ENCODE measurements at regions not wholly inside any gene's neighbourhood (a gene's known extent, or its start where the extent isn't known, plus 50 kb on each side); places are given as distances from the start of the nearest gene placed in this dataset.

DNA sequence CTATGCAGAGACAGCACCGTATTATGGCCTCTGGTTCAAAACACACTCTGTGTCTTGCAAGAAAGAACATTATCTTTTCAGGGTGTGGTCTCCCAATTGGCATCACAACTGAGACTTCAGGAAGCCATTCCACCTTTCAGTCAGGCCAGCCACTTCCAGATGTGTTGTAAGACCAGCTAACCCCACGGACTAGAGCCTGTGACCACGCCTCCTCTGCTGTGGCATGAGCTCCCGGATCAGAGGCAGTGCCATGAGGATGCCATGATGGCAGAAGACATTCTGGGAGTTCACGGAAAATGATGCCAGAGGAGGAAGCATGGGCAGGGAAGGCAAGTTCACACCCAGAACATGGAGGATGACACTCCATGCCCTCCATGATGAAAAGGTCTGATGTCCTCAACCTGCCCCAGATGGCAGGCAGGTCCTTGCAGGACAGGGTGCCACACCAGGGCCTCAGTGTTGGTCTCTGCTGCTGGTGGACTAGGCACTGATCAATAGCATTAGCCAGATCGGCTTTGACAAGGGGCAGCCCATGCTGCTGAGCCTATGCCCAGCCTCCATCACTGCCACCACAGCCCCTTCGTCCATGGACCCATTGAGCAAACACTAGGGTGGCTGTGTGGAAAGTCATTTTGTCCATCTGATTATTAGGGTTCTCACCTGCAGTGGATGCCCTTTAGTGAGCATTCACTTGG, 341.6 kb downstream of the MATN1 start:
- H3K9me3 Mint-ChIP-seq = no peaks in the 10 kb centered on the region
- H3K27ac Mint-ChIP-seq = no peak overlapping the region
- no peaks in the 10 kb centered on the region for H3K36me3 Mint-ChIP-seq
- ATAC-seq (ENCODE audit: low read depth) (no peak), DNase-seq (ENCODE audit: low spot score in 2 of 2) (no peak)
- peaks cover 5% of the 10 kb centered on the region for H3K4me1 Mint-ChIP-seq
- peaks cover 23% of the 10 kb centered on the region for H3K27me3 Mint-ChIP-seq
- no peak overlapping the region for H3K4me3 Mint-ChIP-seq

DNA sequence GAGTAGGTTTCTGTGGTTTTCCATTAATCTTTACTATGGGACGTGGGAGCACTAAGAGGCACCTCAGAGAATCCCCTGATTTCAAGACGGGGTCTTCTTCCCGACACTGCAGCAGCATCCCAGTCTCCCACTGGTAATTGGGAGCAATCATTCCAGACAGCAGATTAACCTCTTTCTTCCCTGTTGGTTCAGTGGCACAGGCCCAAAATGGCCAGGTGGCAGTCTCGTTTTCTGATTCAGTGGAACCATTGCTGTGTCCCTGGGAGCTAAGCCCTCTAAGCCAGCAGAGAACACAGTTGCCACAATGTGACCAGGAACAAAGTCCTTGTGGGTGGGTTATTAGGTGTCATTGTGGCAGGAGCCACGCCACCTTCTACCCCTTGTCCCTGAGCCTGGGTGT, 342.1 kb downstream of the MATN1 start:
- Mint-ChIP-seq H3K27ac (no peak overlapping the region), H3K4me3 (no peak overlapping the region), H3K27me3 (peaks cover 26% of the 10 kb centered on the region), H3K36me3 (no peaks in the 10 kb centered on the region), H3K4me1 (peaks cover 5% of the 10 kb centered on the region), H3K9me3 (no peaks in the 10 kb centered on the region)
- DNase-seq (ENCODE audit: low spot score in 2 of 2) = no peak
- no peak for ATAC-seq (ENCODE audit: low read depth)

DNA sequence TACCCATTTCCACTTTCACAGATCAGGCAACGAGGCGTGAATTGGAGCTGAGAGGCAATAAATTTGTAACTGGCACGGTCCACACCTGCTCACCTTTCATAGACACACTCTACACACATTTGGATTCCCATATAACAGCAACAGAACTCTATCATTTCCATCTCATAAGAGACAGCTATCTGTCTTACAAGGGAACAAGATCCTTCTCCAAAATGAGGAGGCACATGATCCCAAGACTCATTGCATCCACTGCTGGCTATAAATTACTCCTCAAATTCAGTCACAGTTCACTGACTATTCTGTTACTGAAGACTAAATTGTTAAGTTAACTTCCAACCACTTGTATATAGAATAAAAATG, 342.8 kb downstream of the MATN1 start:
- H3K36me3 Mint-ChIP-seq = no peaks in the 10 kb centered on the region
- H3K27me3 Mint-ChIP-seq = peaks cover 30% of the 10 kb centered on the region
- DNase-seq (ENCODE audit: low spot score in 2 of 2) = no peak
- H3K27ac Mint-ChIP-seq = no peak overlapping the region
- H3K4me1 Mint-ChIP-seq = peaks cover 5% of the 10 kb centered on the region
- no peak for ATAC-seq (ENCODE audit: low read depth)
- no peaks in the 10 kb centered on the region for H3K9me3 Mint-ChIP-seq
- no peak overlapping the region for H3K4me3 Mint-ChIP-seq

DNA sequence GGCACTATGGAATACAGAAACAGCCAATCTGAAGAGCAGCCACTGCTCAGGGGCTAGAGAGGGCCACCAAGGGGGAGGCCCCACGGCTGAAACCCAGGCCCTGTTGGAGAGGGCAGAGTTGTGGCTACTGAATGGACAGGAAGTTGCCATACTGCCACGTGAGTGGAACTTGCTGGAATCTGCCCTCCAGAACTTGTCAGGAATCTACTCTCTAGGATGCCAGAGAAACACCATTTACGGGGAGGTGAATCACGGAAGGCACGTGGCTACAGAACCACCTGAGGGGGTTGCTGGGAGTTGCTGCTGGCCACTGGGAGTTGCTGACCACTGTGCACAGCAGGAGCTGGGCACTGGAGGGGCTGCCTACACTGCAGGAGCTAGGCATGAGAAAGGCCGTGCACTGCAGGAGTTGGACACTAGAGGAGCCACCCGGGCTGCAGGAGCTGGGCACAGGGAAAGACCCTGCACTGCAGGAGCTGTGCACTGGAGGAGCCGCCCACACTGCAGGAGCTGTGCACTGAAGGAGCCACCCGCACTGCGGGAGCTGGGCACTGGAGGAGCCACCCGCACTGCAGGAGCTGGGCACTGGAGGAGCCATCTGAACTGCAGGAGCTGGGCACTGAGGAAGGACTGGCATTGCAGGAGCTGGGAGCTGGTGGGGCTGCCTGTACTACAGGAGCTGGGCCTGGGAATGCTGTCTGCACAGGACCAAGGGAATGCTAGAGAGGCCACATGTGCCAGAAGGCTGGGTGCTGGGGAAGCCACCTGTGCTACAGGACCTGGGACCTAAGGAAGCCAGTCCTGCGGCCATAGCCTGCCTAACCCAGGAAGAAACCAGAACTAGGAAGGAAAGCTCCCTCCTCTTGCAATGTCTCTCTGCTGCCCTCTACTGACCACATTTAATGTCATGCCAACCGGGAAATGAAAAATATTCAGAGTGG, 343.4 kb downstream of the MATN1 start:
- DNase-seq (ENCODE audit: low spot score in 2 of 2) = peak; percentile 57 to 61
- Mint-ChIP-seq H3K36me3 (no peaks in the 10 kb centered on the region), H3K27me3 (peaks cover 28% of the 10 kb centered on the region), H3K4me3 (no peak overlapping the region), H3K27ac (no peak overlapping the region), H3K9me3 (no peaks in the 10 kb centered on the region), H3K4me1 (peaks cover 5% of the 10 kb centered on the region)
- ATAC-seq (ENCODE audit: low read depth) = peak; percentile 67

DNA sequence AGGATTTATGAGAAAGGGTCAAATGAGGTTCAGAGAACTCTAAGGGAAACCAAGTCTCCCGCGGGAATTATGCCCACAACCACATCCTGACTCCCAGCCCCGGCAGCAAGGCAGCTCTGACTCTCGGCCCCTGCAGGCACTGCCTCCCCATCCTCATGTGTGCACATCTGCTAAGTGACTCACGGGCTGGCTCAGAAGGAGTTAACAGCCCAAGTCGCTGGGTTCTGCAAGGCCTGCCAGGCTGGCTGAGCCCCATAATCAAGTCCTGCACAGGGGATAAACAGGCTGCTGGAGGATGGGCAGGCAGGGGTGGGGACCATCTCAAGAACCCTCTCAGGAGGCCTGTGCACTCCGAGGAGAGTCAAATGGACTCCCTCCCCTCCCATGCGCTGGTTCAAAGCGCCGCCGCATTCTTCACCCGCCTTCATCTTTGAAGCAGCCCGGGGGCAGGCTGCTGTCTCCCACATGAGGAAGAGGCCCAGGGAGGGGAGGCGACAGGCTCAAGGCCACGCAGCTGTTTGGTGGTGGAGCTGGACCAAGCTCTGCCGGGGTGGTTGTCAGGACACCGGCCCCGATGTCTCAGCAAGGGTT, 344.3 kb downstream of the MATN1 start:
- Mint-ChIP-seq H3K27ac (no peak overlapping the region), H3K9me3 (no peaks in the 10 kb centered on the region), H3K4me1 (peaks cover 5% of the 10 kb centered on the region), H3K27me3 (peaks cover 30% of the 10 kb centered on the region), H3K36me3 (no peaks in the 10 kb centered on the region), H3K4me3 (no peak overlapping the region)
- DNase-seq (ENCODE audit: low spot score in 2 of 2) = no peak
- no peak for ATAC-seq (ENCODE audit: low read depth)

DNA sequence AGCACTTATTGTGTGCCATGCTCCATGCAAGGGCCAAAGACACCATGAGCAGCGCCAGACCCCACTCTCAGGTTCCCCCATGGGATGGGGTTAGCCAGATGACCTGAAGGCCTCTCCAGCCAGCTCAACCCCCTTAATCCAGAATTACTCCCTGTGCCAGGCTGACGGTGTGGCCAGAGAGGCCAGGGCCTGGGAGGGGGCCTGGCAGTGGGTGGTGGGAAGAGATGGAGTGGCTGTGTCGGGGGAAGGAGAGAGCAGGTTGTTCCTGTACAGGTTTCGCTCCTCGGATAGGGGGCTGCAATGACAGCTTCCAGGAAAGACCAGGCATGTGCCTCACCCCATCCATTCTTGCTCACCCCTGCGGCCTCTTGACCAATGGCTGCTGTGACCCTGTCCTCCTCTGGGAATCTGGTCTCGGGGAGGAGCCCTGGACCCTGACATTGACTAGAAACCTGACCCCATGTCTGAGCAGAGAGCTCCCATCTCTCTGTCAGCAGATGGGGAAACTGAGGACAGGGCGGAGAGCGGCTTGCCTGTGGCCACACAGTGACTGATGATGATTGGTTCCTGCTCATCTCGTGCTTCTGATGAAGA, 345.3 kb downstream of the MATN1 start:
- ATAC-seq (ENCODE audit: low read depth) (no peak), DNase-seq (ENCODE audit: low spot score in 2 of 2) (no peak)
- Mint-ChIP-seq H3K4me3 (no peak overlapping the region), H3K27ac (no peak overlapping the region), H3K36me3 (no peaks in the 10 kb centered on the region), H3K27me3 (peaks cover 28% of the 10 kb centered on the region), H3K4me1 (peaks cover 5% of the 10 kb centered on the region), H3K9me3 (no peaks in the 10 kb centered on the region)

DNA sequence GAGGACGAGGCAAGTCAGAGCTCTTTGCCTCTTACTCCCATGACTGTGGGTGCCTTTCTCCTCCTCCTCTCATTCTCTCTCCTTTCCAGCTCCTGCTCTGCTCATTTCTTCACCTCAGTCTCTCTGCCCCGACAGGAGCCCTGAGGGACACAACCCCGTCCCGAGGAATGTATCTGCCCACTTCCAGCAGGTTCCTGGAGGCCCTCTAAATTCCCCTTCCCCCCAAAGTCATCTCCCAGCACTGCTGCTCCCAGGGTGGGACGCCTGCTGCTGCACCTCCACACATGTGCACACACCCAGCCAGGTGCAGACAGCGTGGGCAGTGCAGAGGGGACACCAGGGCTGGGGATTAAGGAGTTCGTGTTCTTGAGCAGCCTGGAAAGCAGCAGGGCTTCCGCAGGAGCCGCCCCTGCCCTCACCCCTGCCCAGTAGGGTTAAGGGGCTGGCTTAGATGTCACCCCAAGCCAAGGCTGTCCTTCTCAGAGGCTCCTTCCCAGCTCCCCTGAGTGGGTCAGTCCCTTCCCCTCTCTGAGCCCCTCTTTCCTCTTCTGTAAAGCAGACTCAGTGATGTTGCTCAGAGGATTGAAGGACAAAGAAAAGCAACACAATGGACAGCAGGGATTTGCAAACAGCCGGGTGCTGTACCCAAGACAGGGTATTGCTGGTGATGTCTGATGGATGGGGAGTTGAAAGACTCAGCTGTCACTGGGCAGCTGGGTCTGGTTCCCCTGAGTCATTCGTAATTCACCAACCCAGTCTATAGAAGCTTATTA, 346.0 kb downstream of the MATN1 start:
- H3K36me3 Mint-ChIP-seq = no peaks in the 10 kb centered on the region
- H3K27ac Mint-ChIP-seq = no peak overlapping the region
- no peak overlapping the region for H3K4me3 Mint-ChIP-seq
- no peak for DNase-seq (ENCODE audit: low spot score in 2 of 2)
- H3K27me3 Mint-ChIP-seq = peaks cover 25% of the 10 kb centered on the region
- no peaks in the 10 kb centered on the region for H3K9me3 Mint-ChIP-seq
- ATAC-seq (ENCODE audit: low read depth) = no peak
- peaks cover 5% of the 10 kb centered on the region for H3K4me1 Mint-ChIP-seq

DNA sequence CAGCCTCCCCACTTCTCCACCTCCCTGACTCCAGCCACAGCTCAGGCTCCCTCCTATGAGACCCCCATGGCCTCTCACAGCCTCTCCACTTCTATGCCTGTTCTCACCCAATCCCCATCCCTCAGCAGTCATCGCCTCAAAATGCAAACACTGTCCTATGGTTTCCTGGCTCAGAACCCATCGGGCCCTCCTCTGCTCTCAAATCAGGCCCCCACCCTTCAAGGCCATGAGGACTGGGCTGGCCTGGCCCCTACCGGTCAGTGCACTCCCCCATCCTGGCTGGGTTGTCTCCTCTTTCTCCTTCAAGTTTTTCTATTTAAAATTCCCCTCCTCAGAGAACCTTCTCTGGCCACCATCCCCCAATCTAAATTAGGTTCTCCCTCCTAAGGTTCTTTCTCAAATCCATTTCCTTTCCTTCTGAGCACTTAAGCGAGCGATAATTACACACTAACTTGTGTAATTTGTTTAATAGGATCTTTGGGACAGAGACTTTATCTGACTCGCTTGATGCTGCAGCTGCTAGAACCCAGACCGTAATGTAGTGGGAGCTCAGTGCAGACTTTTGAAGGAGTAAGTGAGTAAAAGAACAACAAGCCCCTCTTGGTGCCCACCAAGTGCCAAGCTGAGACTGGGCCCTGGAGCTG, 347.2 kb downstream of the MATN1 start:
- Mint-ChIP-seq H3K27me3 (peaks cover 16% of the 10 kb centered on the region), H3K9me3 (no peaks in the 10 kb centered on the region), H3K4me1 (peaks cover 5% of the 10 kb centered on the region), H3K4me3 (no peak overlapping the region), H3K36me3 (no peaks in the 10 kb centered on the region), H3K27ac (no peak overlapping the region)
- DNase-seq (ENCODE audit: low spot score in 2 of 2) (no peak), ATAC-seq (ENCODE audit: low read depth) (no peak)

DNA sequence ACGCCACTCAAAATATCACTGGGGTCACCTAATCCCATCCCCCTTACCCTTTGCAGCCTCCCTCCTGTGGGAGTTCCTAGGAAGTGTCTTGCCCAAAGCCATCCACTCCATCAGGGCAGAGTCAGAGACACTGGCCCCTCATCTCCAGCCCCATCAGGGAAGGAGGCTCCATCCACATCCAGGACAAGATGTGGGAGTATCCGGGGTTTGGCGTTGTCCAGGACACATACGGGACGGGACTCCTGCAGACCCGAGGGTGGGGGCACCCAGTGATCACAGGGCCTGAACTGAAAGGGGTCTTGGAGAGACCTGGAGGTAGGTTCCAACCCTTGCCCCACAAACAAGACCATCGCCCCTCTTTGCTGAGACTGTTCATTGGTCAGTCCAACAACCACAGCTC, 348.2 kb downstream of the MATN1 start:
- Mint-ChIP-seq H3K4me1 (no peaks in the 10 kb centered on the region), H3K27ac (no peak overlapping the region), H3K4me3 (no peak overlapping the region), H3K27me3 (peaks cover 14% of the 10 kb centered on the region), H3K36me3 (no peaks in the 10 kb centered on the region), H3K9me3 (no peaks in the 10 kb centered on the region)
- ATAC-seq (ENCODE audit: low read depth) (no peak), DNase-seq (ENCODE audit: low spot score in 2 of 2) (no peak)

DNA sequence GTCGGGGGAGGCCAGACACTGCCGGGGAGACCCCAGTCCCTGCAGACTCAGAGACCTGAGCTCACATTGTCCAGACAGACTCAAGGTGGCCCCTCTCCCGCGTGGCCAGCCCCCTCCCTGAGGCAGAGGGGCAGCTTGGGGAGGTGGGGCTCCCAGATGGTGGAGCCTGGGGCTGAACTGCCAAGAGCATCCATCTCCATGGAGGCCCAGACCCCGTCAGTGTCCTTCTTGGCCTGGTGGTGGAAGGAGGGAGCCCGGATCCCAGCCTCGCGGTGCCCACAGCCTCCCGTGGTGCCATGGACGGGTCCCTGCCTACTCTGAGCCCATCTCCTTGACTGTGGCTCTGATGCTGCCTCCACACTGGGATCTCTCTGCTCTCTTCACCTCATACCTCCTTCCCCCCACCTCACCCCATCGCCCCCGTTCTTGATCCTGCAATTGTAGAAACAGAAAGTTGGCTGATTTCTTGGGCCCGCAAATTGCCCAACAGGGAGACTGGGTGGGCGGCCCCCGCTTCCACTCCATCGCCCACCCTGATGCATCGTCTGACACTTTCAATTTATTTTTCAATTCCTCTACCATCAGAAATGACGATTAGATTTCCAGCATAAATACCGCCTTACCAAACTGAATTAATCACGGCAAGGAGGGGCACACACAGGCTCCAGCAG, 348.9 kb downstream of the MATN1 start:
- H3K36me3 Mint-ChIP-seq = no peaks in the 10 kb centered on the region
- no peaks in the 10 kb centered on the region for H3K4me1 Mint-ChIP-seq
- H3K9me3 Mint-ChIP-seq = no peaks in the 10 kb centered on the region
- H3K27ac Mint-ChIP-seq = no peak overlapping the region
- H3K27me3 Mint-ChIP-seq = peaks cover 14% of the 10 kb centered on the region
- DNase-seq (ENCODE audit: low spot score in 2 of 2) (no peak), ATAC-seq (ENCODE audit: low read depth) (no peak)
- H3K4me3 Mint-ChIP-seq = no peak overlapping the region

DNA sequence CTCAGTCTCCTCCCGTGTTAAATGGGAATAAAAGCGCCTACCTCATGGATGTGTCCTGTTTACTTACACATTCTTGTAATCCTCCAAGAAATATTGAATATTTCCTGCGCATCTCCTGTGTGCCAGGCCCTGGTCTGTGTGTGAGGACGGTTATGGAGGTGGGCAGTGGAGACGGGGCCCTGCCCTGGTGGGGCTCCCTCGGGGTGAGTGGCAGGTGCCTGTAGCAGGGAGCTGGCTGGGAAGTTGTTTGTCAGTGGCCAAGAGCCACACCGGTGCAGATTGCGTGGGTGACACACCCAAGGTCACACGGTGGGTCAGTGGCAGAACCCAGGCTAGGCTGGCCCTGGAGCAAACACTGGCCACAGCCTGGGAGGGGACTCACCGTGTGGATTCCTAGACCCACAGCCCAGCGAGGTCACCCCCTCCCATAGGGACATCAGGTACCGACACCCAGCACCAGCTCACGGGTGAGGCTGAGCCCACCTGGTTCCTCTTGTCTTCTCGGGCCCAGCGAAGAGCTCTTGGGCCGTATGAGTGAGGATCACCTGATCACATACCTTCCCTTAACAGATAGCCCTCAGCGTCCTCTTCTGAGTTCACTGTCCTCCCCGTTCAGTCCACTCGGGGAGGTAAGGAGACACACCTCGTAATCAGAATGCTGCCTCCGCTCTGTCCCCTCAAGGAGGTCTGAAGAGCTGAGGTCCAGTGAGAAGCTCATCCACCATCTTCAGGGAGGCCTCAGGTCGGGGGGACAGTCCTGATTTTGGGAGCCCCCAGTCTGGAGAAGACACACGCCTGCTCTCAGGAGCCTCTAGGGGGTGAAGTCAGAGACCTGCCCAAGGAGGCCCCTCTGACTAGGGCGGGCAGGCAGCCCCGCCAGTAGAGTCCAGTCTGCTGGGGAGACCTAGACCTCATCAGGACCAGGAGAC, 349.6 kb downstream of the MATN1 start:
- H3K9me3 Mint-ChIP-seq = no peaks in the 10 kb centered on the region
- ATAC-seq (ENCODE audit: low read depth) = no peak
- no peaks in the 10 kb centered on the region for H3K4me1 Mint-ChIP-seq
- H3K36me3 Mint-ChIP-seq = no peaks in the 10 kb centered on the region
- peaks cover 12% of the 10 kb centered on the region for H3K27me3 Mint-ChIP-seq
- no peak overlapping the region for H3K4me3 Mint-ChIP-seq
- no peak overlapping the region for H3K27ac Mint-ChIP-seq
- no peak for DNase-seq (ENCODE audit: low spot score in 2 of 2)

DNA sequence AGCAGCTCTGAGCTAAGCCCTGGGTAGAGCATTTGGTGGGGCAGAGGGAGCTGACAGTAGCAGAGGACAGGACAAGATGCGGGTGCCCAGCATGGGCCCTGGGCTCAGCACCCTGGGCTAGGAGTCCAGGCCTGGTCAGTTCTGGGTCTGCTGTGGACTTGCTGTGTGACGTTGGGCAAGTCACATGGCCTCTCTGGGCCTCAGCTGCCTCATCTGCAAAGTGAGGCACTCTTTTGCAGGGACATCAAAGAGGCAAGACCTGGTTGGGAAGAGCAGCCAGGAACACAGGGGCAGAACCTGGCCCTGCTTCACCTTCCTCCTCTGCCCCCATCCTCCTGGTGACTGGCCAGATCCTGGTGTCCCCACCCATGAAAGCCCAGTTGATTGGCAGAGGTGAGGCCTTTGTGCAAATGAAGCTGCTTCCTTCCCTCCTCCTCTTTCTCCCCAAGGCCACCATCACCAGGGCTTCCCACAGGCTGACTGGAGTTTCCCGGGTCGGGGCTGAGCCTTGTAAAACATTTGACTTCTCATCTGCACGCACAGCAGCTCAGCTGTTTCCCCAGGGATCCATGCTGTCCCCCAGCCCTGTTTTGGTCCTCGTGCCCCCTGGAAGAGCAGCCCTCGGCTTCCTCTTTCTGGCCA, 350.5 kb downstream of the MATN1 start:
- ATAC-seq (ENCODE audit: low read depth) = no peak
- Mint-ChIP-seq H3K27ac (no peak overlapping the region), H3K4me3 (no peak overlapping the region), H3K36me3 (no peaks in the 10 kb centered on the region), H3K27me3 (peaks cover 12% of the 10 kb centered on the region), H3K9me3 (no peaks in the 10 kb centered on the region), H3K4me1 (no peaks in the 10 kb centered on the region)
- no peak for DNase-seq (ENCODE audit: low spot score in 2 of 2)

Measured in memory B cell (primary cell).